GM06990 (cell line): ENCODE measurements at regions not wholly inside any gene's neighbourhood (a gene's known extent, or its start where the extent isn't known, plus 50 kb on each side); places are given as distances from the start of the nearest gene placed in this dataset.

ENCODE experiments used
- DNase-seq: peaks from one replicate; pipeline ENCODE4 v3.0.0-alpha.2; 2011; ENCODE audit not compliant: insufficient read length; ENCODE audit errors: extremely low read depth
- H3K27me3 ChIP-seq: replicated peaks from 2 replicates; pipeline ENCODE4 v1.6.0; 2011; ENCODE audit warnings: low read length; ENCODE audit not compliant: control insufficient read depth, insufficient read depth
- H3K36me3 ChIP-seq: 2 replicates; pipeline ENCODE4 v1.5.1; 2011; ENCODE audit warnings: low read length; ENCODE audit not compliant: control insufficient read depth, insufficient read depth
- H3K4me3 ChIP-seq: replicated peaks from 2 replicates; pipeline ENCODE4 v1.5.1; 2011; ENCODE audit warnings: low read depth, mild to moderate bottlenecking, control low read depth, low read length
- TF ChIP-seq, protein P1 (sequence below): IDR thresholded peaks from 2 replicates; pipeline ENCODE4 v1.5.1; 2011; ENCODE audit warnings: low read length, control low read depth, mild to moderate bottlenecking, inconsistent platforms; ENCODE audit not compliant: insufficient read depth, poor library complexity, severe bottlenecking

GRCh38 chr1:94591823-94592570 lies 50.4 kb upstream of the F3 start:
- DNase-seq: no peak
- H3K27me3 ChIP-seq: no peaks in the 10 kb centered on the region
- H3K36me3 ChIP-seq: no peaks in the 10 kb centered on the region
- TF ChIP-seq, protein P1, sequence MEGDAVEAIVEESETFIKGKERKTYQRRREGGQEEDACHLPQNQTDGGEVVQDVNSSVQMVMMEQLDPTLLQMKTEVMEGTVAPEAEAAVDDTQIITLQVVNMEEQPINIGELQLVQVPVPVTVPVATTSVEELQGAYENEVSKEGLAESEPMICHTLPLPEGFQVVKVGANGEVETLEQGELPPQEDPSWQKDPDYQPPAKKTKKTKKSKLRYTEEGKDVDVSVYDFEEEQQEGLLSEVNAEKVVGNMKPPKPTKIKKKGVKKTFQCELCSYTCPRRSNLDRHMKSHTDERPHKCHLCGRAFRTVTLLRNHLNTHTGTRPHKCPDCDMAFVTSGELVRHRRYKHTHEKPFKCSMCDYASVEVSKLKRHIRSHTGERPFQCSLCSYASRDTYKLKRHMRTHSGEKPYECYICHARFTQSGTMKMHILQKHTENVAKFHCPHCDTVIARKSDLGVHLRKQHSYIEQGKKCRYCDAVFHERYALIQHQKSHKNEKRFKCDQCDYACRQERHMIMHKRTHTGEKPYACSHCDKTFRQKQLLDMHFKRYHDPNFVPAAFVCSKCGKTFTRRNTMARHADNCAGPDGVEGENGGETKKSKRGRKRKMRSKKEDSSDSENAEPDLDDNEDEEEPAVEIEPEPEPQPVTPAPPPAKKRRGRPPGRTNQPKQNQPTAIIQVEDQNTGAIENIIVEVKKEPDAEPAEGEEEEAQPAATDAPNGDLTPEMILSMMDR: no peak
- H3K4me3 ChIP-seq: no peak overlapping the region
